ENCODE measurements at regions not wholly inside any gene's neighbourhood (a gene's known extent, or its start where the extent isn't known, plus 50 kb on each side); places are given as distances from the start of the nearest gene placed in this dataset.

DNA sequence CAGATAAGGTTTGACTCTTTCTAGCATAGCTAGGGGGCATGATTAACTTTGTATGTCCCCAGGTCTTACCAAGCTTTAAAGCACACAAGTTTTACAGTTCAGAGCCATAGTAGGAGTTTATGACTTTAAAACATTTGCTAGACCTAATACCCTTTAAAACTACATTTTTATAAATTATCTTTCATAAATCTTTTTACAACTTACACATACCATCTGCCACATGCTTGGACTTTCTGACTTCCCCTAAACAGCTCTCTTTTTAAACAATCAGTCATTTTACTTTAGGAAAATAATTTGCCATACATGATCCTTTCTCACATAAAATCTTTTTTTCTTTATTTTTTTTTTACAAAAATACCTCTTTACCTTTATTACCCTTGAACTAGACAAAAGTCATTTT lies 735.3 kb upstream of the CADM2 start:
- TF ChIP-seq CTCF (conservative IDR thresholded peaks at IDR 0.05; ENCODE audit: low read length) (no peak), EZH2phosphoT487 (IDR thresholded peaks at IDR 0.05; ENCODE audit: borderline replicate concordance, low read depth, low read length) (no peak)

Measured in OCI-LY7 (cell line).